ENCODE measurements at regions not wholly inside any gene's neighbourhood (a gene's known extent, or its start where the extent isn't known, plus 50 kb on each side); places are given as distances from the start of the nearest gene placed in this dataset.

GRCh38 chr15:87408902-87409301 is 847.6 kb downstream of the NTRK3 start:
- TF ChIP-seq, protein P1, sequence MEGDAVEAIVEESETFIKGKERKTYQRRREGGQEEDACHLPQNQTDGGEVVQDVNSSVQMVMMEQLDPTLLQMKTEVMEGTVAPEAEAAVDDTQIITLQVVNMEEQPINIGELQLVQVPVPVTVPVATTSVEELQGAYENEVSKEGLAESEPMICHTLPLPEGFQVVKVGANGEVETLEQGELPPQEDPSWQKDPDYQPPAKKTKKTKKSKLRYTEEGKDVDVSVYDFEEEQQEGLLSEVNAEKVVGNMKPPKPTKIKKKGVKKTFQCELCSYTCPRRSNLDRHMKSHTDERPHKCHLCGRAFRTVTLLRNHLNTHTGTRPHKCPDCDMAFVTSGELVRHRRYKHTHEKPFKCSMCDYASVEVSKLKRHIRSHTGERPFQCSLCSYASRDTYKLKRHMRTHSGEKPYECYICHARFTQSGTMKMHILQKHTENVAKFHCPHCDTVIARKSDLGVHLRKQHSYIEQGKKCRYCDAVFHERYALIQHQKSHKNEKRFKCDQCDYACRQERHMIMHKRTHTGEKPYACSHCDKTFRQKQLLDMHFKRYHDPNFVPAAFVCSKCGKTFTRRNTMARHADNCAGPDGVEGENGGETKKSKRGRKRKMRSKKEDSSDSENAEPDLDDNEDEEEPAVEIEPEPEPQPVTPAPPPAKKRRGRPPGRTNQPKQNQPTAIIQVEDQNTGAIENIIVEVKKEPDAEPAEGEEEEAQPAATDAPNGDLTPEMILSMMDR (conservative IDR thresholded peaks at IDR 0.05), result no peak
- TF ChIP-seq ZFX (IDR thresholded peaks at IDR 0.05), result no peak

Measured in C4-2B (cell line).